ENCODE measurements at regions not wholly inside any gene's neighbourhood (a gene's known extent, or its start where the extent isn't known, plus 50 kb on each side); places are given as distances from the start of the nearest gene placed in this dataset.

DNA sequence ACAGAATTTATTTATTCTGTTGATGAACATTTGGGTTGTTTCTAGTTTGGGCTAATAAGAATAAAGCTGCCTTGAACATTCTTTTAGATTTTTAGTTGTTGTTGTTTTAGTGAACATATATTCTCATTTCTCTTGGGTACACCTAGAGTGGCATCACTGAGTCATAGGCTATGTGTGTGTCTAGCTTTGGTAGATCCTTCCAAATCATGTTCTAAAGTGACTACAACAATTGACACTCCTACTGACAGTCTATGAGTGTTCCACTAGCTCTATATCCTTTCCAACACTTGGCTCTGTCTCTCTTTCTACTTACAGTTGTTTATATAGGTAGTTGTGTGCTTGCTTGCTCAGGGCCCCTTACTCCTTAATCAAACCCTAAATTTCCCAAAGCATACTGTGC, 346.0 kb upstream of the NCAM1 start:
- TF ChIP-seq CTCF (IDR thresholded peaks at IDR 0.05; ENCODE audit: low read depth, low read length) (no peak), EZH2phosphoT487 (IDR thresholded peaks at IDR 0.05; ENCODE audit: low read depth) (no peak)

Measured in OCI-LY3 (cell line).